Activated CD8-positive, alpha-beta memory T cell treated with anti-CD3 and anti-CD28 coated beads, Interleukin-2, amount 50 U/mL, for 24 hours (primary cell): ENCODE measurements at regions not wholly inside any gene's neighbourhood (a gene's known extent, or its start where the extent isn't known, plus 50 kb on each side); places are given as distances from the start of the nearest gene placed in this dataset.
"Not testable (repeated sequence)": the region's sequence is repeated elsewhere in the genome, so short reads cannot be mapped to it uniquely, and the experiment has no call there.

ENCODE experiments used
- DNase-seq: peaks from one replicate; pipeline ENCODE4 v3.0.0-alpha.2; 2020; ENCODE audit errors: extremely low read depth

DNA sequence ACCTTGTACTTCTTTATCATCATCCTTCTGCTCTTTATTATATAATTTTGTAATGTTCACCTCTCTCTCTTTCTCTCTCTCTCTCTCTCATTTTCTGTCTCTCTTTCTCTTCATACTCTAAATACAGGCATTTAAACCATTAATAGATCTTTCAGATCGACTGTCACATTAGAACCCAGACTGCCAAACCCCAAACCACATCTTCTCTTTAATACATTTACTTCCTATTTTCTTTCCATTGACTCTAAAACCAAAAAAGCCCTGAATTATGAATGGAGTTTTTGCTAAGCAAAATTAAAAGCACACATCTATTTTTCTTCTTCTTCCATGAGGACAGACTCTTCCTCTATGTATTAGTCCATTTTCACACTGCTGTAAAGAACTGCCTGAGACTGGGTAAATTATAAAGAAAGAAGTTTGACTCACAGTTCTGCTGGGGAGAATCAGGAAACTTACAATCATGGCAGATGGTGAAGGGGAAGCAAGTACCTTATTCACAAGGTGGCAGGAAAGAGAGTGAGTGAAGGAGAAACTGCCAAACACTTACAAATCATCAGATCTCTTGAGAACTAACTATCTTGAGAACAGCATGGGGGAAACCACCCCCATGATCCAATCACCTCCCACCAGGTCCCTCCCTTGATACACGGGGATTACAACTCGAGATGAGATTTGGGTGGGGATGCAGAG, 272.7 kb upstream of the MGMT start:
- no peak for DNase-seq

DNA sequence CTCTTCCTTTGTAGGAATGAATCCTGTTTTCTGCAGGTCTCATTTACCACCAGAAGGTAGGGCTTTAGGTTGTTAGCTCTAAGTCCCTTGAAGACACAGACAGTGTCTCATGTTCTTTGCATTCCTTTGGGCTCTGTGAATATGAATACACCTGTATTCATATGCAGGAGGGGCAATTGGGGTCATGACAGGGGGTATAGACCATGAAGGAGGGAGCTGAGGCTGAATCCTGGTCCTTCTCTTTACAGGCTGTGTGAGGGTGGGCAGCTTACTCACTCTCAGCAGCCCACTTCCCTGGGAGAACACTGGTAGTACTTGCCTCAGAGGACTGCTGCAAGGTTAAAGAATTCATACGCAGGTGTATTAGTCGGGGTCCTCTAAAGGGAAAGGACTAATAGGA, 267.2 kb upstream of the MGMT start:
- DNase-seq, result no peak

DNA sequence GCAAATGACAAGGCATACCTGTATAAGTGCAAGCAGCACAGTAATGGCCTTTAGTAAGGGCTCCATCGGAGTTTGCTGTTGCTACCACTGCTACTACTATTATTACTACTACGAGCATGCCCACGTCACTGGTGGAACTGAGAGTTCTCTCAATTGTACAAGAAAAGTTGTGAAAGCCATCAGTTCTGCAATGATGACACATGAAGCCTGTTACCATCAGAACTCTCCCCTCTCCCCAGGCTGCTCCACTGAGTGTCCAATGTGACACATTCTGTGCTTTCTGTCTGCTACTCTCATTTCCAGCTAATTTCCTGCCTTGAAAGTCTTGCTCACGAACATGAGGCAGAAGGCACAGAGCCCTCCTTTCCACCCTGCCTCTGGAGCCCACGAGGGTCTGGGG, 263.2 kb upstream of the MGMT start:
- no peak for DNase-seq

- DNase-seq, result no peak
Measured at GRCh38 chr10:129207297-129207696, 259.7 kb upstream of the MGMT start.

- no peak for DNase-seq
Measured at GRCh38 chr10:129210876-129211275, 256.2 kb upstream of the MGMT start.

GRCh38 chr10:129213256-129213655, 253.8 kb upstream of the MGMT start:
- no peak for DNase-seq

DNA sequence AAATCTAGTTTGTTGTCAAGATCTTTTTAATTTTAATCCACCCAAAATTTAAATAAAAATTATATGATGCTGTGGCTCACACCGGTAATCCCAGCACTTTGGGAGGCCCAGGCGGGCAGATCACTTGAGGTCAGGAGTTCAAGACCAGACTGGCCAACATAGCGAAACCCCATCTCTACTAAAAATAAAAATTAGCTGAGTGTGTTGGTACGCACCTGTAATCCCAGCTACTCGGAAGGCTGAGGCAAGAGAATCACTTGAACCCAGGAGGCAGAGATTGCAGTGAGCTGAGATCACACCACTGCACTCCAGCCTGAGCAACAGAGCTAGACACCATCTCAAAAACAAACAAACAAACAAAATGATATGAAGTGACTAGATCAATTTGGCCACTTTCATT, 253.0 kb upstream of the MGMT start:
- DNase-seq, result not testable (repeated sequence)

DNA sequence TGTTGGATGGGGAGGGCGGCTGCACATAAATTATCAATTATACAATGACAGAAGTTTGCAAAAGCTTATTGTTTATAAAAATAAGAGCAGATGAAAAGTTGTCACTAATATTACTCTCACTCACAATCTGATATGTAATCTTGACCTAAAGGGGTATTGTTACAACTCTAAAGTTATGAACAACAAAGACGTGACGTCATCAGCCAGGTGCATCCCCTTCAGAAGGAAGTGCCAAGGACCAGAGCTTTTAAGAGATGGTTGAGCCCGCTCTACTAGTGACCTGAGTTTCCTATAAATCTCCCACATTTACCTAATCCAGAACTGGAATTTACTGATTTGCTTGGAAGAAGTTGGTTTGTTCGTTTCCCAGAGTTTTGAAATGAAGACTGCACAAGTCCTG, 247.7 kb upstream of the MGMT start:
- DNase-seq, result no peak

GRCh38 chr10:129222436-129222835, 244.6 kb upstream of the MGMT start:
- no peak for DNase-seq

DNA sequence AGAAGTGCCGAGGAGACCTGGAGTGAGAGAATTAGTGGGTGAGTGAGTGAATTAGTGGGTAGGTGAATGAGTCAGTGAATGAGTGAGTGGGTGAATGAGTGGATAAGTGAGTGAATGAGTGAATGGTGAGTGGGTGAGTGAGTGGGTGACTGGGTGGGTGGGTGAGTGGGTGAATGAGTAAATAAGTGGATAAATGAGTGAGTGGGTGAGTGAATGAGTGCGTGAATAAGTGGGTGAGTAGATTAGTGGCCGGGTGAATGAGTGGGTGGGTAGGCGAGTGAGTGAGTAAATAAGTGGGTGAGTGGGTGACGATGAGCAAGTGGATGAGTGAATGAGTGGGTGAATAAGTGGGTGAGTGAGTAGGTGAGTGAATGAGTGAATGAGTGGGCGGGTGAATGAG, 243.7 kb upstream of the MGMT start:
- no peak for DNase-seq

DNA sequence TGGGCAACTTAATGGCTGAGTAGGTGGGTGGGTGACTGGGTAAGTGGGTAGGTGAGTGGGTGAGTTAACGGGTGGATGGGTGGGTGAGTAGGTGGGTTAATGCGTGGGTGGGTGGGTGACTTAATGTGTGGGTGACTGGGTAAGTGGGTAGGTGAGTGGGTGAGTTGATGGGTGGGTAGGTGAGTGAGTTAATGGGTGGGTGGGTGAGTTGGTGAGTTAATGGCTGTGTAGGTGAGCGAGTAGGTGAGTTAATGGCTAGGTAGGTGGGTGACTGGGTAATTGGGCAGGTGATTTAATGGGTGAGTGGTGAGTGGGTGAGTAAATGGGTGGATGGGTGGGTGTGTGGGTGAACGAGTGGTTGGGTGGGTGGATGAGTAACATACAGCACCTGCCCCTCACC, 243.0 kb upstream of the MGMT start:
- DNase-seq, result no peak

DNA sequence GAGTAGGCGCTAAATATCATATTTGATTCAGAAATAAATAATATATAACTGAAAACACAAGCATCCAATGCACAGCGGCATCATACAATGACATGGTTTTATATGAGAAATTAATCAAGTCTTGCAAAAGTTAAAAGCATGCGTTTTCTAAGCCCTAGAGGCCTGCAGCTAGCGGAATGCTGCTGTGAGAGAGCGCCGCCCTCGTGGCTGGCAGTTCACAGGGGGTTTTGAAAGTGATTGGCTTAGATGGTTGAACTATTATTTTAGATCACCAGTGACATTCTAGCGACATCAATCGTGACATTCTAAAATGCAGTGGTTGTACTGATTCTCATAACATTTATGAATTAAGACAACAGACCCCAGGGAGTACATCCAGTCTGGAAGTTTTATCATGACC, 235.2 kb upstream of the MGMT start:
- no peak for DNase-seq

GRCh38 chr10:129233351-129234148, 233.5 kb upstream of the MGMT start:
- DNase-seq, result no peak

DNA sequence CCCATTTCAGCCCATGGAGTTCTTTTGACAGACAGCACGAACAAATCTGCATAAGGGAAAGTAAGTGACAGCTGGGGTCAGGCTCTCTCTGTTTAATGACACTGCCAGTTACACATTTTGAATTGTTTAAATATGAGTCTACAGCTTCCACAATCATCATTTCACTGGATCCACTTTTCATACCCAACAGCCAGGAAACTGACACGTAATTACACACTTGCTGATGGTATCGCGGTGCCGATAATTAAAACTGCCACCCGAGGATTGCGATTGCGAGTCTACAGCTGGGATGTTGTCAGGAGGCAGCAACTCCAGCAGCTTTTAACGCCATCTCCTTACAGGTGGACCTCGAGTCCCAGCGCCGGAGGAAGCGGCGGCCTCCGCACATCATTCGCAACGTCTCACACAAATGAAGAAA, 230.8 kb upstream of the MGMT start:
- no peak for DNase-seq

DNA sequence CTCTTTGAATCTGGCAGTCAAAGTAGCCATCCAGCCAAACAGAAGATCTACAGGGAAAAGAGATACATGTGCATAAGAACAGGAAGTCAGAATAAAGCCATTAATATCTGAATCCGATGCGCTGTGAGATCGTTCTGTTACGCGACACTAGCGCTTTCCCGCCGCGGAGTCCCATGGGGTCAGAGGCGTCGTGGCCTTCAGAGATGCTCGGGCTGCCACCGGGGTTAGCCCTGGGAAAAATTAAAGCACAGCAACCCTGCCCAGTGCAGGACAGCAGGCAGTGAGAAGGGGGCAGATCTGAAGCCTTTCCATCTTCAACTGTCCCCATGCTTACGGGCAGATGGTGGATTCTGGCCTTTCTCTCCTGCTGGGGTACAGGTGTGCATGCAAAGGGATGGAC, 225.6 kb upstream of the MGMT start:
- no peak for DNase-seq

DNA sequence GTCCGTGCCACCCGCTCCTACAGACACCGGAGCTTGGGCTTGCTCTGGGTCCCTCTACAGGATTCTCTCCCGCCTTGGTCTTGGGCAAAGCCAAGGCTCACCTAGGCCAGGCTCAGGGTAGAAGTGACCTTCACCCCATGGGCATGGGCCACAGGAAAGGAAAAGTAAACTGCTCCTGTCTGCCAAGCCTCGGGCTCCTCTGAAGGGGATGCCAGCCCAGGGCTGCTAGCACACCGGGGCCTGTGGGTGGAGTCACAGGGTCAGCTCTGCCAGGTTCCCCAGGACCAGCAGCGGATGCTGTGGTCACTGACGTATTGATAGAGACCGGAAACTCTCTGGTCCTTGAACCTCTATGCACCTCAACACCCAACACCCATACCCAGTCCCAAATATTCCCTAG, 222.7 kb upstream of the MGMT start:
- DNase-seq, result no peak

GRCh38 chr10:129244757-129245156, 222.3 kb upstream of the MGMT start:
- no peak for DNase-seq

GRCh38 chr10:129253161-129253864, 213.7 kb upstream of the MGMT start:
- DNase-seq, result no peak

- no peak for DNase-seq
Measured at GRCh38 chr10:129253865-129254179, 213.2 kb upstream of the MGMT start.

GRCh38 chr10:129258283-129258923, 208.6 kb upstream of the MGMT start:
- no peak for DNase-seq

DNA sequence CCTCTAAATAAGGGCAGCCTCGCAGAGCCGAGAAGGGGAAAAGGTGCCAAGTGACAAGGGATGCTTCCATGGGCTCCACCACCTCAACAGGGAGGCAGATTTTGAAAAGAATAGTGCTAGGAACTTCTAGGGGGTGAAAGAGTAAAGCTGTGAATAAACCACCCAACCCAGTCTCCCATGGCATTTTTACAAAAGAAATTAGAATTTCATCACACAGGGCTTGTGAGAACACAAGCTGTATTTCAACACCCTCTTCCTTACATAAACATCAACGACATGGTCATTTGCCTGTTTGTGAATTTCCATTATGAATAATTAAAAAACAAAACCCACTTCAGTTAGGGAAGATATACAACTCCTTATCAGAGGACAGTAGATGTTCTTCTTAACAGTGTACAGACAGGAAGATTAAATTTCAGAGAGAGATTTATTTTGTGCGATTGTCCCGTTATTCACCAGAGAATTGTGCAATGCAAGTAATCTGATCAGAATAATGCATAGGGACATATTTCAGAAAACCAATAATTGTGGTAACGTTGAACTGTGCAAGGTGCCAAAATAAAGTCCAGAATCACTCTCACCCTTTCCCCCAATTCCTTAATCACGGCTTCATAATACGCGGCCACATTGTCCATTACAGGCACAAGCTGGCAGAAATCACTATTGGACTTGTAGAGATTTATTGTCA, 207.8 kb upstream of the MGMT start:
- DNase-seq, result no peak

- DNase-seq, result no peak
Measured at GRCh38 chr10:129272176-129272575, 194.9 kb upstream of the MGMT start.
